ENCODE measurements at regions not wholly inside any gene's neighbourhood (a gene's known extent, or its start where the extent isn't known, plus 50 kb on each side); places are given as distances from the start of the nearest gene placed in this dataset.

- ATAC-seq (ENCODE audit: low FRiP score) (peak; percentile 20), DNase-seq (ENCODE audit: low spot score) (no peak)
- no peak for TF ChIP-seq CTCF (IDR thresholded peaks at IDR 0.05)
These were observed 234.7 kb upstream of the ZPLD1 start for GRCh38 chr3:102200126-102200525.

DNA sequence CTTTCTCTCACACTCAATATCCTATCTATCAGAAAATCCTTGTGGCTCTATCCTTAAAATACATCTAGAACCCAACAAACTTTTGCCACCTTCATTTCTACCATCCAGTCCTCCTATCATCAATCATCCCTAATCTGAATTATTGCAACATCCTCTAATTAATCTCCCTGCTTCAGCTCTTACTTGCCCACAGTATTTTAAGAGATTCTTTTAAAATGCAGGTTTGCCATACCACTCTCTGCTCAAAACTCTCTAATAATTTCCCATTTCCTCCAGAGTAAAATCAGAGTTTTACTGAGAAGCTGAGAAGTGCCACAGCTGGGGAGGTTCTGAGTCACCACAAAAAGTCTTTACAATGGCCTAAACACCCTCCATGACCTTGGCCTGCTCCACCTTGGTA, 234.3 kb upstream of the ZPLD1 start:
- TF ChIP-seq CTCF (IDR thresholded peaks at IDR 0.05), result no peak
- ATAC-seq (ENCODE audit: low FRiP score), result peak; percentile 46

GRCh38 chr3:102205647-102206046, 229.2 kb upstream of the ZPLD1 start:
- ATAC-seq (ENCODE audit: low FRiP score) (no peak), DNase-seq (ENCODE audit: low spot score) (no peak)
- no peak for TF ChIP-seq CTCF (IDR thresholded peaks at IDR 0.05)

More for the DNA sequence above, 234.3 kb upstream of the ZPLD1 start:
- DNase-seq (ENCODE audit: low spot score), result no peak

GRCh38 chr3:102206511-102207031, 228.2 kb upstream of the ZPLD1 start:
- DNase-seq (ENCODE audit: low spot score), result no peak
- no peak for TF ChIP-seq CTCF (IDR thresholded peaks at IDR 0.05)

DNA sequence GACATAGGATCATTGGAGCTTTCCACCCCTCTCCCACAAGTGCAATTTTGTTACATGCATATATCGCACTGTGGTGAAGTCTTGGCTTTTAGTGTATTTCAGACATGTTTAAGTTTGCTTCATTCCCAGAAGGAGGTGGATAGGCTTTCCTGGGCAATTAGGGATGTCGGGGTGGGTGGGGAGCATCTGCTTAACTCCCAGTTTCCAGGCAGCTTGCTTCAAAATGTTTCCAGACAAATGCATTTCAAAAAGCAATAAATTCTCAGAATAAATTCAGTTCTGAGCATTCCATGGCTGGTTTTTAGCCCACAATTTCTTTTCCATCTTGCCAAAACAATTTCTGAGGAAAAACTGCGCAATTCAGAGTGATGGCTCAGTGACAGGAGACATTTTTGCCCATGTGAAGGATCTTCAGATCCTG, 227.7 kb upstream of the ZPLD1 start:
- no peak for DNase-seq (ENCODE audit: low spot score)
- no peak for TF ChIP-seq CTCF (IDR thresholded peaks at IDR 0.05)
- peak; percentile 62 for ATAC-seq (ENCODE audit: low FRiP score)

More at GRCh38 chr3:102206511-102207031, 228.2 kb upstream of the ZPLD1 start:
- peak; percentile 81 for ATAC-seq (ENCODE audit: low FRiP score)

- DNase-seq (ENCODE audit: low spot score) (no peak), ATAC-seq (ENCODE audit: low FRiP score) (no peak)
- no peak for TF ChIP-seq CTCF (IDR thresholded peaks at IDR 0.05)
These were observed 219.6 kb upstream of the ZPLD1 start for GRCh38 chr3:102215166-102215565.

- no peak for DNase-seq (ENCODE audit: low spot score)
- no peak for TF ChIP-seq CTCF (IDR thresholded peaks at IDR 0.05)
- ATAC-seq (ENCODE audit: low FRiP score), result no peak
These were observed 211.7 kb upstream of the ZPLD1 start for GRCh38 chr3:102223132-102223531.
